GM23338 (cell line): ENCODE measurements at regions not wholly inside any gene's neighbourhood (a gene's known extent, or its start where the extent isn't known, plus 50 kb on each side); places are given as distances from the start of the nearest gene placed in this dataset.

ENCODE experiments used
- CREB1 ChIP-seq: fragments of 250-450 bp; sonication (Bioruptor Pico); IDR thresholded peaks from 2 replicates; pipeline ENCODE4 v1.5.0; 2020; ENCODE audit warnings: low read depth, mild to moderate bottlenecking, moderate library complexity
- CTCF ChIP-seq, 2 experiments: fragments of 200-600 bp in 1 of 2; sonication (generic) in 1 of 2; conservative IDR thresholded peaks; 2 replicates each; pipeline versions ENCODE4 v1.5.1 to v1.6.1; 2016 to 2017; ENCODE audit warnings: antibody characterized with exemption in 2 of 2, low read depth in 2 of 2, mild to moderate bottlenecking in 2 of 2, moderate library complexity in 1 of 2
- REST ChIP-seq: IDR thresholded peaks from one replicate; pipeline ENCODE4 v1.6.1; 2018; ENCODE audit warnings: antibody characterized with exemption; ENCODE audit not compliant: unreplicated experiment
- ZNF462 ChIP-seq: fragments of 250-450 bp; sonication (Bioruptor Pico); IDR thresholded peaks from 2 replicates; pipeline ENCODE4 v1.5.0; 2020; ENCODE audit warnings: mild to moderate bottlenecking, moderate library complexity

GRCh38 chr13:73480779-73481559, 422.2 kb downstream of the KLF5 start (continued):
- no peak for TF ChIP-seq ZNF462
- no peak for TF ChIP-seq CTCF (conservative IDR thresholded peaks at IDR 0.05; ENCODE audit: low read depth in 2 of 2)
- no peak for TF ChIP-seq REST
- no peak for TF ChIP-seq CREB1 (CRISPR knock-in tag)
